ENCODE measurements at regions not wholly inside any gene's neighbourhood (a gene's known extent, or its start where the extent isn't known, plus 50 kb on each side); places are given as distances from the start of the nearest gene placed in this dataset.

DNA sequence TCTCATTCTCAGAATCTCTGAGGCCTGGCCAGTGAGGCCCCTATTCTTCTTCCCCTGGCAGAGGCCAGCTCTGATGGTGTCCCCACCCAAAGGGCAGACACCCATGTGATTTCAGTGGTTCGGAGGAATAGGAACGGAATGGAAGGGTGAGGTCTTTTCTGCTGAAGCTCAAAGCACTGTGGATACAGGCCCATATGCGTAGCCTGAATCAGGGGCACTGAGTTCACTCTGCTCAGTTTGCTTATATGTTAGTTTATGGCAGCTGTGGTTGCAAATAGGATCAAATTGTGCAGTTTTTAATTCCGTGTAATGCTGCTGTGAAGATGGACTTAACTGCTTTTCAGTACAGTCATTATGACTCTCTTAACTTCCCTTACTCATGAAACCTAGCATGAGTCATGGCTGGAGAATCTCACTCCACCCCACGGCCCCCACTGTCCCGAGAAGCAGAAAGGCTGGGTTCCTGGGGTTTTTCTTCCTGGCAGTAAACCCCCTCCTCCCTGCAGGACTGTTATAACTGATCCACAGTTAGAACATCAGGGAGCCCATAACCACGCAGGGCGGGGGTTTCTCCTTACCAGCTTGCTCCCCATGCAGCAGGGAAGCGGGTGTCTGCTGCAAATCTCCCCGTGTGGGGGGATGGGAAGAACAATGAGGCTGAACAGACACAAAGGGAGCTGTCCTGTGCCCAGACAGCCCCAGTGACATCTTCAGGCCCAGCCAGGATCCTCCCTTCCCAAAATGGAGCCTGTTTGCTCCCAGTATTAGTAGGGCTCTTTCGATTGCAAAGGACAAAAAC lies 122.7 kb downstream of the SLC38A6 start:
- Histone ChIP-seq H3K27me3 (no peaks in the 10 kb centered on the region), H3K27ac (peak overlapping the region; percentile 57 to 72 (median 57)), H3K4me1 (peaks cover 10 to 25% (median 13%) of the 10 kb centered on the region in 4 donors), H3K36me3 (no peaks in the 10 kb centered on the region), H3K4me3 (no peak overlapping the region), H3K9me3 (no peaks in the 10 kb centered on the region)
- intact Hi-C loops (cut with DNase I; ENCODE audit: low total_unique reads) (no loop called here), in situ Hi-C loops (cut with MboI; ENCODE audit: low pct_ligation_motif_present in 1 of 4, low pct_unique_long_range_greater_than_20kb in 1 of 4, low sequenced_read_pairs in 3 of 4) (no loop called here)
- 40 to 50% methylated on average over 1 to 11 of the region's 11 CpGs for WGBS, 2 donors (ENCODE audit: low coverage in 1 of 2)
- peak; percentile 25 for DNase-seq
- TF ChIP-seq EP300 (IDR thresholded peaks at IDR 0.05; ENCODE audit: low read depth) (no peak), POLR2A (IDR thresholded peaks at IDR 0.05) (no peak), POLR2AphosphoS5 (IDR thresholded peaks at IDR 0.05) (no peak)
- TF ChIP-seq, protein P1, sequence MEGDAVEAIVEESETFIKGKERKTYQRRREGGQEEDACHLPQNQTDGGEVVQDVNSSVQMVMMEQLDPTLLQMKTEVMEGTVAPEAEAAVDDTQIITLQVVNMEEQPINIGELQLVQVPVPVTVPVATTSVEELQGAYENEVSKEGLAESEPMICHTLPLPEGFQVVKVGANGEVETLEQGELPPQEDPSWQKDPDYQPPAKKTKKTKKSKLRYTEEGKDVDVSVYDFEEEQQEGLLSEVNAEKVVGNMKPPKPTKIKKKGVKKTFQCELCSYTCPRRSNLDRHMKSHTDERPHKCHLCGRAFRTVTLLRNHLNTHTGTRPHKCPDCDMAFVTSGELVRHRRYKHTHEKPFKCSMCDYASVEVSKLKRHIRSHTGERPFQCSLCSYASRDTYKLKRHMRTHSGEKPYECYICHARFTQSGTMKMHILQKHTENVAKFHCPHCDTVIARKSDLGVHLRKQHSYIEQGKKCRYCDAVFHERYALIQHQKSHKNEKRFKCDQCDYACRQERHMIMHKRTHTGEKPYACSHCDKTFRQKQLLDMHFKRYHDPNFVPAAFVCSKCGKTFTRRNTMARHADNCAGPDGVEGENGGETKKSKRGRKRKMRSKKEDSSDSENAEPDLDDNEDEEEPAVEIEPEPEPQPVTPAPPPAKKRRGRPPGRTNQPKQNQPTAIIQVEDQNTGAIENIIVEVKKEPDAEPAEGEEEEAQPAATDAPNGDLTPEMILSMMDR (IDR thresholded peaks at IDR 0.05), result no peak

DNA sequence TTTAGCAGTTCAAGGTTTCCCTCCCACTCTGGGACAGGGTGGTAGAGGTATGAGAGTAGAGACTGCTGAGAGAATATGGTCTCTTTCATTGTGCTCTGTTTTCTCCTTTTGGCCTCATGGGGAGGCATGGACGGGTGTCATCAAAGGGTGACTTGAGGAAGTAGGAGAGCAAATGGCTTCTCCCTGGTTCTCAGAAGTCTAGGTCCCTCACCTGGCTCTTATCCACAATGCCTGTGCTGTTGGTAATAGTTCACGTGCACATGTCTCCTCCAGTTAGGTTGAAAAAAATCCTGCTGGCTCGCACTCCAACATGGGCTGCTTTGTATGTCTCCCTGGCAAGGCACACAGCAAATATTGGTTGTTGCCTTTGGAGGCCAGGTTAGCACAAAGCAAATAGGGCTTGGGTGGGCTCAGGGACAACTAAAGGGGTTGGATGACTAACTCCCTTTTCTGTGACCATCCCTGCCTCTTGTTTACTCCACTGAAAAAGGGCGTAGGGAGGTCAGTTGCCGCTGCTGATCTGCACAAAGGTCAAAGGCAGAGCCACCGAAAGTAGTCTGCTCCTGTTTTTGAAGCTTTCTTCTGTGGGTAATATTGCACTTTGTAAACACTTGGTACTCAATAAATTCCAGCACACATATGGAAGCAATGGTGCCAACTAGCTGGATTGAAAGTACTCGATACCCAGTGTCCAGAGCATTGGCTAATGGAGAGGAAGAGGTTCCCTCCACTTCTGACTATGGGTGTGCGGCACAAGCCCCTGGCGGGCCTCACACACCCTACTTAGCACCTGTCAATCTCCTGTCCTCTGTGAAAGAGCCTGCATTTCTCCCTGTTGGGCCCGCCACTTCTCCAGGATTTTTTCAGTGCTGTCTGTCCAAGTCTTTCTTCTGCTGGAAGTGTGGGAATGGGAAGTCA lies 121.8 kb downstream of the SLC38A6 start:
- DNase-seq, result no peak
- in situ Hi-C loops (cut with MboI; ENCODE audit: low pct_ligation_motif_present in 1 of 4, low pct_unique_long_range_greater_than_20kb in 1 of 4, low sequenced_read_pairs in 3 of 4) (no loop called here), intact Hi-C loops (cut with DNase I; ENCODE audit: low total_unique reads) (no loop called here)
- H3K27ac ChIP-seq, result peak overlapping the region; percentile 44 to 72 (median 57)
- H3K4me1 ChIP-seq, result peaks cover 10 to 25% (median 13%) of the 10 kb centered on the region in 4 donors
- TF ChIP-seq POLR2AphosphoS5 (IDR thresholded peaks at IDR 0.05) (no peak), POLR2A (IDR thresholded peaks at IDR 0.05) (no peak), EP300 (IDR thresholded peaks at IDR 0.05; ENCODE audit: low read depth) (no peak)
- TF ChIP-seq, protein P1 (IDR thresholded peaks at IDR 0.05), result no peak
- H3K27me3 ChIP-seq, result no peaks in the 10 kb centered on the region
- no peaks in the 10 kb centered on the region for H3K9me3 ChIP-seq
- WGBS, 2 donors (ENCODE audit: low coverage in 1 of 2), result 88 to 100% methylated on average over 4 to 10 of the region's 10 CpGs
- H3K36me3 ChIP-seq, result no peaks in the 10 kb centered on the region
- no peak overlapping the region for H3K4me3 ChIP-seq
